ENCODE measurements at regions not wholly inside any gene's neighbourhood (a gene's known extent, or its start where the extent isn't known, plus 50 kb on each side); places are given as distances from the start of the nearest gene placed in this dataset.
"Not testable (repeated sequence)": the region's sequence is repeated elsewhere in the genome, so short reads cannot be mapped to it uniquely, and the experiment has no call there.

DNA sequence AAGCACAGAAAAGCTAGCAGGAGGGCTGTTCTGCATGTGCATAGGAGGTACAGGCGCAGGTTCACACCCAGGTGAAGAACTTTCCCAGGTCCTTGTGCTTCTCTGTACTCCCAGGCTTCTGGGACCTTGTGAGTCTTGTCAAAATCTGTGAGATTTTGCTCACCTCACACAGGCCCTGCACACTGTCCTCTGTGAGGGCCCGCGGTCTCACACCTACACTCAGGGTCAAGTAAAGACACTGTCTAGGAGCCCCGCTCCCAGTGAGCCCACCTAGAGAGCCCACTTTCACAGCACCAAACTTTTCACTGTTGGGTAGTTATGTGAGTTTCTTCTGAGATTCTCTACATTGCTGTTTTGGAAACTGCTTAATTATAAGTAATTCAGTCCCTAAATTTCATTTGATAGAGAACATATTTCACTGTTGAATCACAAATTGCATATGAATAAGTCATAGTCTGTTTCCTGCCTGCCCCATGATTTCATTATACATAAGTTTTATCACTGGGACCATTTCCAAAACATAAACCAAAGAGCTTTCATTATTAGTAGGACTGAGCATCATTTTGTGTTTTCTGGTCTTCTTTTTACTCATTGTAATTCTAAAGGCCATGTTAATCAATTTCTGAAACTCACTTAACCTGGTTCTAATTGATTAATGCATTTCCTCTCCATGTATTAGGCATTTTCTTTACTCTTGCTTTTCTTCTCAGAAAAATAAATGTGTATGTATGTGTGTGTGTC lies 234.2 kb upstream of the SPOPL start:
- in situ Hi-C loops (cut with MboI; ENCODE audit: low sequenced_read_pairs), result no loop called here

GRCh38 chr2:138267902-138268254 lies 233.7 kb upstream of the SPOPL start:
- in situ Hi-C loops (cut with MboI; ENCODE audit: low sequenced_read_pairs), result no loop called here

DNA sequence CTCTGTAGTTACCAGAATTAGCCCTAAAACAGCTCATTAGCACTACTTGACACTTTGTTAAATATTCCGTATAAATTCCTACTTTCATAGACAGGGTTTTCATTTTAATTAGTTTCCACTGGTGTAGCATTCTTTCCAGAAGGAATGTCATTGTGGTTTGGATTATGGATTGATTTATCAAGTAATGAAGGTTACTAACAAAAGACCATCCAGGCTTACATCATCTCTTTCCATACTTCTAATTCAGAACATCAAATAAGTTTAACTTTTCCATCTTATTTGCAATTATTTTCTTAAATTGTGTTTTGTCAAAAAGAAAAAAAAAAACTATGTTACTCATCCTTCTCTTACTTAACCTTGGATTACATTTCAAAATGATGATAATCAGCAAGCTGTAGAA lies 231.8 kb upstream of the SPOPL start:
- in situ Hi-C loops (cut with MboI; ENCODE audit: low sequenced_read_pairs), result no loop called here

DNA sequence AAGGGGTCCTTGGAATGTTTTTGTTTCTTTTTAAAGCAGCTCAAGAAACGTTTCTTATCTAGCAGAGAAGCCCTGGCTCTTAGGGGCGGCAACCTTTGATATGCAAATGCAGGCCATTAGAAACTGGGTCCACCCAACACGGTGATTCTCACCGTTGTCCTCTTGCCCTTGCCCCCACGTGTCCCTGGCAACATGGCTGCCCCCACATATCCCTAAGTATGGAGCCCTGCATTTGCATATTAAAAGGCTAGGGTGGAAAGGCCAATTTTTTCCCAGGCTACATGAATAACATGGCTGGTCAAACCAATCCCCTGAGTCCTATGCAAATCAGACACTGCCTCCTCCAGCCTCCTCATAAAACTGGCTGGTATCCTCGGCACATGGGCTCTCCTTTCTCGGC lies 230.1 kb upstream of the SPOPL start:
- in situ Hi-C loops (cut with MboI; ENCODE audit: low sequenced_read_pairs), result no loop called here

GRCh38 chr2:138272524-138273195 lies 228.9 kb upstream of the SPOPL start:
- in situ Hi-C loops (cut with MboI; ENCODE audit: low sequenced_read_pairs), result no loop called here

- in situ Hi-C loops (cut with MboI; ENCODE audit: low sequenced_read_pairs), result not testable (repeated sequence)
Measured at GRCh38 chr2:138273280-138273679, 228.3 kb upstream of the SPOPL start.

DNA sequence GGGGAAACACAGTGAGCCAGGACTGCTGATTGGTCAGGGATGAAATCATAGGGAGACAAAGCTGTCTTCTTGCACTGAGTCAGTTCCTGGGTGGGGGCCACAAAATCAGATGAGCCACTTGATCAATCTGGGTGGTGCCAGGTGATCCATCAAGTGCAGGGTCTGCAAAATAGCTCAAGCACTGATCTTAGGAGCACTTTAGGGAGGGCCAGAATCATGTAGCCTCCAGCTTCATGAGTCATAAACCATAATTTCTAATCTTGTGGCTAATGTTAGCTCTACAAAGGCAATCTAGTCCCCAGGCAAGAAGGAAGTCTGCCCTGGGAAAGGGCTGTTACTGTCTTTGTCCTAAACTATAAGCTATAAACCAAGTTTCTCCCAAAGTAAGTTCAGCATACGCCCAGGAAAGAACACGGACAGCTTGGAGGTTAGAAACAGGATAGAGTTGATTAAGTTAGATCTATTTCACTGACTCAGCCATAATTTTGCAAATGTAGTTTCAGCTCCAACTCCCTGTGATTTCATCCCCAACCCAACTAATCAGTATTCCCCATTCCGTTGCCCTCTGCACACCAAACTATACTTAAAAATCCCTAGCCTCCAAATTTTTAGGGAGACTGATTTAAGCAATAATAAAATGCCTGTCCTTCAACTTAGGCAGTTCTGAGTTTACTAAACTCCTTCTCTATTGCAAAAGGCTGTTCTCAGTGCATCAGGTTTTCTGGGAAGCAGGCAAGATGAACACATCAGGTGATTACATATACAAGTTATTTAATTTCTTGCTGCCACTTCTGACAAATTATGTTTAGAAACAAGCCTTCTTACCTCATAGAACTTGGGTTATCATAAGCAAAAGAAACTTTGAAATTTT lies 226.9 kb upstream of the SPOPL start:
- in situ Hi-C loops (cut with MboI; ENCODE audit: low sequenced_read_pairs), result no loop called here

- in situ Hi-C loops (cut with MboI; ENCODE audit: low sequenced_read_pairs), result no loop called here
Measured at GRCh38 chr2:138275292-138275690, 226.3 kb upstream of the SPOPL start.

GRCh38 chr2:138275881-138276280 lies 225.7 kb upstream of the SPOPL start:
- in situ Hi-C loops (cut with MboI; ENCODE audit: low sequenced_read_pairs), result no loop called here

DNA sequence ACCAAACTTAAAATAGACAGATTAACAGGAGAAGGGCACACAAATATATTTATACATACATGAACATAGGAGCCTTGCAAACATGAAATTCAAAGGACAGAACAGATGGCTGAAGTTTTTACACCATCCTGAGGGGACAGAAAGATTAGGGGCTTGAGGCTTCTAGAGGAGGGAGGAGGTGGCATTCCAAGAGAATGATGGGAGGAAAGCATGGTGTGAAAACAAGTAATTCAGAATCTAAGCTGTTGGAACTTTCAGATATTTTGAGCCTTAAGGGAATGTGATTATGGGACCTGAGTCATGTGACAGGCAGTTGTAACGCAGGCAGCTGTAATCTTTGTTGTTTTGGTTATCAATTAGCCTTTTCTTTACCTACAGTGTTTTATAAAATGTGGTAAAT lies 225.2 kb upstream of the SPOPL start:
- in situ Hi-C loops (cut with MboI; ENCODE audit: low sequenced_read_pairs), result no loop called here

- in situ Hi-C loops (cut with MboI; ENCODE audit: low sequenced_read_pairs), result no loop called here
Measured at GRCh38 chr2:138277062-138277461, 224.5 kb upstream of the SPOPL start.

GRCh38 chr2:138279871-138280270 lies 221.7 kb upstream of the SPOPL start:
- in situ Hi-C loops (cut with MboI; ENCODE audit: low sequenced_read_pairs), result no loop called here

DNA sequence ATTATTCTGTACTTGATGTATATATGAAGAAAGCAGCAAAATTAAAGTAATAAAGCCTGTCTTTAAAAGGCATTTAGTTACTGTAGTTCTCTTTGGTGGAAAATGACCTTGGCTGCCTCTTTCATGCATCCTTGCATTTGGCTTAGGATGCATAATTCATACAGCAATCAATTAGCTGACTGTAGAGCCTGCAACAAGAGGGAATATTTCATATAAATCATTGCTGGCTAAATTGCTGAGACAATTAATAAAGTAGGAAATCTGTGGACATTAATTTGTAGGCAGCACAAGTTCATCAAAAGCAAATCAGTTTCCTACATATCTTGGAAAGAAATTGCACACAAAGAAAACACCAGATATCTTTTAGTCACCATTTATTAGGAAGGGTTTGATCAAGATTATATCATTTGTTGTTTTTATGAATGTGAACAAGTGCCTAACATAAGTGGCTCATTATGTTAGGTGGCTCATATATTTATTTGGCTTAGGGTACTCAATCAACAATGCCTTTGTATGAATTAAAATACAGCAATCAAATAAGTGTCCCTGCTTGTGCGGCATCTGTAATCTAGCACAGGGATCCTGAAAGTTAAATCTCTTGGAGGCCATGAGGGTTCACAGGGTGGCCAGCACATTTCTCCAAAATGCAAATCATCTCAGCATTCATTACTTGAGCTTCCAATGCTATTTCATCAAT lies 220.4 kb upstream of the SPOPL start:
- in situ Hi-C loops (cut with MboI; ENCODE audit: low sequenced_read_pairs), result no loop called here

- in situ Hi-C loops (cut with MboI; ENCODE audit: low sequenced_read_pairs), result no loop called here
Measured at GRCh38 chr2:138282014-138282672, 219.4 kb upstream of the SPOPL start.

- in situ Hi-C loops (cut with MboI; ENCODE audit: low sequenced_read_pairs), result no loop called here
Measured at GRCh38 chr2:138291805-138292204, 209.8 kb upstream of the SPOPL start.

- in situ Hi-C loops (cut with MboI; ENCODE audit: low sequenced_read_pairs), result no loop called here
Measured at GRCh38 chr2:138293045-138293444, 208.5 kb upstream of the SPOPL start.

- in situ Hi-C loops (cut with MboI; ENCODE audit: low sequenced_read_pairs), result no loop called here
Measured at GRCh38 chr2:138293549-138293948, 208.0 kb upstream of the SPOPL start.

DNA sequence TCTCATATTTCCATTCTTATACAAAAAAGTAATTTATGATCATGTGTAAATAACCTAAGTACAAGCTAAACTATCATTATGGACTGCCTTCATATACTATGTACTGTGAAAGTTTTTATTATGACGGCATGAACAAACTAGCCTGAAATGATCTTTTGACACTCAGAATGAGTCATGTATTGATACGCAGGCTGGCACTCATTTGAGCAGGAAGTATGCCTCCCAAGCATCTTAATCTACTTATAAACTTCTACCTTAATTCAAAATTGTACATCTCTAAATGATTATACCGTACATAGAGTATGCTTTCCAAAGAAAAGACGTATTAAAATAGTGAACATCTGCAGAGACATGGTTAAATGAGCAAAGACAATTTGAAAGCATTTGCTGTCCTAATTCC lies 207.1 kb upstream of the SPOPL start:
- in situ Hi-C loops (cut with MboI; ENCODE audit: low sequenced_read_pairs), result no loop called here

GRCh38 chr2:138296365-138296764 lies 205.2 kb upstream of the SPOPL start:
- in situ Hi-C loops (cut with MboI; ENCODE audit: low sequenced_read_pairs), result no loop called here

- in situ Hi-C loops (cut with MboI; ENCODE audit: low sequenced_read_pairs), result no loop called here
Measured at GRCh38 chr2:138298120-138298814, 203.3 kb upstream of the SPOPL start.

All from HL-60/S4 treated with phorbol 12-myristate 13-acetate at 8.2 ng/mL for 4 days and 3 days (cell line).